ENCODE measurements at regions not wholly inside any gene's neighbourhood (a gene's known extent, or its start where the extent isn't known, plus 50 kb on each side); places are given as distances from the start of the nearest gene placed in this dataset.

DNA sequence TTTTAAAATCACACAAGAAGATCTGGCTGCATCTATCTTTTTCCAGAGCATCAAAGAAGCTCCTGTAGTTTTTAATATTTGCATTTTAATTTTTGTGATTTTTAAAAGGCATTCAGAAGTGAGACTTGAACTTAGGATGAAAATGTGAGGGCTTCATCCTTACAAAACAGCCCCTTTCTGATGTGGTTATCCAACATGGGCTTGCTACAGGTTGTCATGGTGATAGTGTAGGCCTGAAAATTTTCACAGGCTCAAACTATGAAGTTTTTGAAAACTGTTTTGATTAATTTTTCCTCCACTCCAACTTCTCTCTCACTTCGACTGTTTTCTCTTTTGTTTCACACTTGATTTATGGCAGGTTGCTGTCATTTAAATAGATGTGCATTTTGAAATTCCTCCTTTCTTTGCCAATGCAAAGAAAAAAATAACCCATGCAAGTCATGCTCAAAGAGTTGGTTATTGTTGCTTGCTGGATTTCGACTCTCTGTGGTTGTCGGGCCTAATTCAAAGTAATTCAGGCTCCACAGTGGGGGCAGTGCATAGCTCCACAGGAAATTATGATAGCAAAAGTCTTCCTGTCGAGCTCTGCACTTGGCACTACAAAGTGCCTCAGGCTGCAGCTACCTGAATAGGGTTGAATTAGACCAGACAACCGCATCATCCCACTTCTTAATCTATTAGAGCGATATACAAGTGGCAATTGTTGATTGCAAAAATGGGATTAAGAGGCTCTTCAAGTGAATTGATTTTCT lies 201.0 kb upstream of the GPR101 start:
- intact Hi-C loops (cut with micrococcal nuclease) = no loop called here
- Mint-ChIP-seq H3K27ac (no peak overlapping the region), H3K9me3 (no peaks in the 10 kb centered on the region), H3K4me1 (ENCODE audit: low read depth) (no peaks in the 10 kb centered on the region), H3K27me3 (ENCODE audit: low read depth) (peaks cover 2% of the 10 kb centered on the region), H3K36me3 (ENCODE audit: low read depth) (no peaks in the 10 kb centered on the region), H3K4me3 (ENCODE audit: low read depth) (no peak overlapping the region)
- no peak for DNase-seq (ENCODE audit: low spot score)

DNA sequence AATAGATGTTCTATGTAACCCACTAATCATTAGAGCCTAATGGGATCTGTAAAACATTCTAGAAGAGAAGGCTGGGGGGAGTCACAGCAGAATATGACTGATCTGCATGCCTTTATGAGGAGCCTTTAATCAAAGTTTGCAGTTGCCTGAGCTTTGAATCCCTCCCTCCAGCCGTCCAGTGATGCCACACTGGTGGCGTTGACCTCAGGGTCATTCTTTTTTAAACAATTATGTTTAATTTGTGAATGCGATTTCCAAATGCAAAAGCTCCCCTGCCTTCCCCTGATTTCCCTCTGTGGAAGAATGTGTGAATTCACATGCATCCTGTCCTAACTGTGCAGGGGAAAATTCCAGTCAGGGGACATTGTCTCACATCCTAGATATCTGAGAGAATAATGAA lies 199.7 kb upstream of the GPR101 start:
- no peaks in the 10 kb centered on the region for H3K27me3 Mint-ChIP-seq (ENCODE audit: low read depth)
- no peaks in the 10 kb centered on the region for H3K9me3 Mint-ChIP-seq
- DNase-seq (ENCODE audit: low spot score) = no peak
- no peak overlapping the region for H3K27ac Mint-ChIP-seq
- H3K4me3 Mint-ChIP-seq (ENCODE audit: low read depth) = no peak overlapping the region
- no peaks in the 10 kb centered on the region for H3K4me1 Mint-ChIP-seq (ENCODE audit: low read depth)
- H3K36me3 Mint-ChIP-seq (ENCODE audit: low read depth) = no peaks in the 10 kb centered on the region
- intact Hi-C loops (cut with micrococcal nuclease) = no loop called here

GRCh38 chrX:137227151-137227550 lies 193.4 kb upstream of the GPR101 start:
- Mint-ChIP-seq H3K36me3 (ENCODE audit: low read depth) (no peaks in the 10 kb centered on the region), H3K4me1 (ENCODE audit: low read depth) (no peaks in the 10 kb centered on the region), H3K9me3 (no peaks in the 10 kb centered on the region), H3K27me3 (ENCODE audit: low read depth) (no peaks in the 10 kb centered on the region), H3K4me3 (ENCODE audit: low read depth) (no peak overlapping the region), H3K27ac (no peak overlapping the region)
- DNase-seq (ENCODE audit: low spot score) = no peak
- intact Hi-C loops (cut with micrococcal nuclease) = no loop called here

DNA sequence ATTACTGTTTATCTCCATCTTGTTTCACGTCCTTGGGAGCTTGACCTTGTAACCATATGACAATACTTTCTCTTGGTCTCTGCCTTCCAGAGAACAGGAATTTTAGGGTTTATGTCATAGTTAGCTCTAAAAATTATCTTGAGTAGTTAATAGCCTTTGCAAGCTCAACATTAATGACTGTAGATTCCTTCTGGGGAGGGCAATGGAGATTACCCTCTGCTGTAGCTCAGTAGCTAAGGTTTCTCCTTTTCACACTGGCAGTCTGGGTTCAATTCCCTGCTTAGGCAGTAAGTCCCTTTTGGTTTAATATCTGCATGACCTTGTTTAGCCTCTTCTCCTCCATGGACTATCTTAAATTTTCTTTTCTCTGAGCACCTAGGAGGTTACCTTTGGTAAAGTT lies 181.7 kb upstream of the GPR101 start:
- Mint-ChIP-seq H3K36me3 (ENCODE audit: low read depth) (no peaks in the 10 kb centered on the region), H3K4me1 (ENCODE audit: low read depth) (no peaks in the 10 kb centered on the region), H3K27me3 (ENCODE audit: low read depth) (no peaks in the 10 kb centered on the region), H3K4me3 (ENCODE audit: low read depth) (no peak overlapping the region), H3K9me3 (no peaks in the 10 kb centered on the region), H3K27ac (no peak overlapping the region)
- intact Hi-C loops (cut with micrococcal nuclease) = no loop called here
- DNase-seq (ENCODE audit: low spot score) = no peak

- no peaks in the 10 kb centered on the region for H3K4me1 Mint-ChIP-seq (ENCODE audit: low read depth)
- no peaks in the 10 kb centered on the region for H3K36me3 Mint-ChIP-seq (ENCODE audit: low read depth)
- H3K27me3 Mint-ChIP-seq (ENCODE audit: low read depth) = no peaks in the 10 kb centered on the region
- DNase-seq (ENCODE audit: low spot score) = no peak
- H3K9me3 Mint-ChIP-seq = no peaks in the 10 kb centered on the region
- intact Hi-C loops (cut with micrococcal nuclease) = no loop called here
- no peak overlapping the region for H3K4me3 Mint-ChIP-seq (ENCODE audit: low read depth)
- H3K27ac Mint-ChIP-seq = no peak overlapping the region
Measured at GRCh38 chrX:137212078-137212632, 178.4 kb upstream of the GPR101 start.

DNA sequence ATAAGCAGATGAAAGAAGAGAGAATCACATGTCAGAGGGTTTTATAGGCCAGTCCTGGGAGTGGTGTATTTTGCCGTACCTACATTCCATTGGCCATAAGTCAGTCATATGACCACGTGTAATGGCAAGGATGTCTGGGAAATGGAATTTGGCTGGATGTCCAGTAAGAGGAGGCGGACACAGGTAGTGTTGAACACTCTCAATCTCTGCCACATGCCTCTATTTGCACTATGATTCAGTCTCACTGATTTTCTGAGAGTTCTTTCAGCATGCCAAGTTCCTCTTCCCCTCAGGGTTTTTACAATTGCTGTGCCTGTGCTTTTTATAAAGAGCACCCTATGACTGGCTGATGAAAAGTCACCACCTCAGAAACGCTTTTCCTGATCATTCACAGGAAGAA lies 164.2 kb upstream of the GPR101 start:
- Mint-ChIP-seq H3K27me3 (ENCODE audit: low read depth) (peaks cover 5% of the 10 kb centered on the region), H3K9me3 (no peaks in the 10 kb centered on the region), H3K4me1 (ENCODE audit: low read depth) (no peaks in the 10 kb centered on the region), H3K4me3 (ENCODE audit: low read depth) (no peak overlapping the region), H3K27ac (no peak overlapping the region), H3K36me3 (ENCODE audit: low read depth) (no peaks in the 10 kb centered on the region)
- no peak for DNase-seq (ENCODE audit: low spot score)
- intact Hi-C loops (cut with micrococcal nuclease) = no loop called here

DNA sequence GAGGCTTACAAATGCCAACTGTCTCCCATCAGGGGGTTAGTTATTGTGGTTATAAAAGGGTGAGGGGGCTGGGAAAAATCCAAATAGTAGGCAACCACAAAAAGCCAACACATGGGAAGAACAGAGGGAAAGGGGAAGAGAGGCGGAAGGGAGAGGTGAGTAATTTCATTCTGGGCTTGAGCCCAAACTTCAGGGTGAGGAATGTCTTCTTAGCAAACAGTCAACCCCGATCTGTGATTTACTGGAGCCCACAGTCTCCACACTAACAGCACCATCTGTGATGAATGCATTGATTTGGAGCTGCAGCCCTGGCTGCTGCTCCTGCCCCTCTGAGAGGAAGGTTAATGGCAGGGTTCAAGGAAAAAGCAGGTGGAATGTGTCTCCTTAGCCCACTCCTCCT lies 162.2 kb upstream of the GPR101 start:
- intact Hi-C loops (cut with micrococcal nuclease) = loop anchor here (2.0 kb wide), 1 partner anchor 241 kb away; no protein-coding TSS in a partner anchor

DNA sequence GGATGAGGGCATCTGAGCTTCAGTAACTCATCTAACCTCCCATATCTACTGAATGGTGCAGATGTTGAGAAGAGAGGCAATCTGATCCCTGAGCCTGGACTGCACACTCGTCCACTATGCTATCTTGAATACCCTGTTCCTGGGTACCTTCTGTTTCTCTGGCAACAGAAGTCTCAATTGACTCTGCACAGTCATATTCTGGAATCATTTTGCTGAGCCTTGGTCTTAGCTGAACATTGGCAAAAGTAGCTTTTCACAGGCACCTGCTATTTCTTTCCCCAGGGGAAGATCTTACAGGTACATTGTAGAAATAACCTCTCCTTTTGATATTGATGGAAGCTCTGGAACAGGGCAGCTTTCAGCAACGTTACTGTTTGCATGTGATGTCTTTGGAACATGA lies 161.5 kb upstream of the GPR101 start:
- Mint-ChIP-seq H3K36me3 (ENCODE audit: low read depth) (no peaks in the 10 kb centered on the region), H3K4me3 (ENCODE audit: low read depth) (no peak overlapping the region), H3K27ac (no peak overlapping the region), H3K27me3 (ENCODE audit: low read depth) (peaks cover 8% of the 10 kb centered on the region), H3K9me3 (no peaks in the 10 kb centered on the region), H3K4me1 (ENCODE audit: low read depth) (no peaks in the 10 kb centered on the region)
- no peak for DNase-seq (ENCODE audit: low spot score)
- intact Hi-C loops (cut with micrococcal nuclease) = loop anchor here (2.0 kb wide), 1 partner anchor 240 kb away; no protein-coding TSS in a partner anchor

More for the DNA sequence above, 162.2 kb upstream of the GPR101 start:
- H3K36me3 Mint-ChIP-seq (ENCODE audit: low read depth) = no peaks in the 10 kb centered on the region
- H3K27me3 Mint-ChIP-seq (ENCODE audit: low read depth) = peaks cover 8% of the 10 kb centered on the region
- no peaks in the 10 kb centered on the region for H3K9me3 Mint-ChIP-seq
- no peak overlapping the region for H3K4me3 Mint-ChIP-seq (ENCODE audit: low read depth)
- H3K27ac Mint-ChIP-seq = no peak overlapping the region
- DNase-seq (ENCODE audit: low spot score) = no peak
- no peaks in the 10 kb centered on the region for H3K4me1 Mint-ChIP-seq (ENCODE audit: low read depth)

GRCh38 chrX:137194164-137194563 lies 160.4 kb upstream of the GPR101 start:
- Mint-ChIP-seq H3K4me1 (ENCODE audit: low read depth) (no peaks in the 10 kb centered on the region), H3K36me3 (ENCODE audit: low read depth) (no peaks in the 10 kb centered on the region), H3K4me3 (ENCODE audit: low read depth) (no peak overlapping the region), H3K27ac (no peak overlapping the region), H3K9me3 (no peaks in the 10 kb centered on the region), H3K27me3 (ENCODE audit: low read depth) (peaks cover 8% of the 10 kb centered on the region)
- intact Hi-C loops (cut with micrococcal nuclease) = loop anchor here (2.0 kb wide), 1 partner anchor 239 kb away; no protein-coding TSS in a partner anchor
- no peak for DNase-seq (ENCODE audit: low spot score)

DNA sequence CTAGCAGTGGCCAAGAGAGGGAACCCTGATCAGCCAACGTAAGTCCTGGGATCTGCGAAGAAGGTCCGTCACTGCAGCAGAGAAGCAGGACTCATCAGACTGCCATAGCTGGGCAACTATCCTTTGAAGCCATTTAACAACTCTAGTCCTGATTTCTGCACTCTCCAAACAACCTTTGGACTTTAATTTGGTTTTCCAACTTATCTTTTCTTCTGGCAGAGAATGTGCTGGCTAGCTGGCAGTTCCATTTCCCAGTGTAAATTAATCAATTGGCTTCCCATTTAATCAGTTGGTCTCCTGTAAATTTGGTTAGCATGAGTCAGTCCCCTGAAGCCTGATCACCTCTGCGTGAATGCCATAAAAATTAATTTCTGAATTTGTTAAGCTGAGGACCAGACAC lies 153.7 kb upstream of the GPR101 start:
- Mint-ChIP-seq H3K36me3 (ENCODE audit: low read depth) (no peaks in the 10 kb centered on the region), H3K27ac (no peak overlapping the region), H3K27me3 (ENCODE audit: low read depth) (peaks cover under 1% of the 10 kb centered on the region), H3K4me1 (ENCODE audit: low read depth) (no peaks in the 10 kb centered on the region), H3K4me3 (ENCODE audit: low read depth) (no peak overlapping the region), H3K9me3 (no peaks in the 10 kb centered on the region)
- intact Hi-C loops (cut with micrococcal nuclease) = no loop called here
- DNase-seq (ENCODE audit: low spot score) = no peak

GRCh38 chrX:137178392-137178791 lies 144.6 kb upstream of the GPR101 start:
- no peaks in the 10 kb centered on the region for H3K36me3 Mint-ChIP-seq (ENCODE audit: low read depth)
- no peak overlapping the region for H3K4me3 Mint-ChIP-seq (ENCODE audit: low read depth)
- H3K9me3 Mint-ChIP-seq = no peaks in the 10 kb centered on the region
- H3K27me3 Mint-ChIP-seq (ENCODE audit: low read depth) = peaks cover 2% of the 10 kb centered on the region
- intact Hi-C loops (cut with micrococcal nuclease) = no loop called here
- no peak for DNase-seq (ENCODE audit: low spot score)
- H3K4me1 Mint-ChIP-seq (ENCODE audit: low read depth) = no peaks in the 10 kb centered on the region
- no peak overlapping the region for H3K27ac Mint-ChIP-seq

GRCh38 chrX:137172317-137172948 lies 138.6 kb upstream of the GPR101 start:
- intact Hi-C loops (cut with micrococcal nuclease) = no loop called here
- Mint-ChIP-seq H3K27ac (no peak overlapping the region), H3K4me3 (ENCODE audit: low read depth) (no peak overlapping the region), H3K4me1 (ENCODE audit: low read depth) (no peaks in the 10 kb centered on the region), H3K9me3 (no peaks in the 10 kb centered on the region), H3K36me3 (ENCODE audit: low read depth) (no peaks in the 10 kb centered on the region), H3K27me3 (ENCODE audit: low read depth) (peaks cover 5% of the 10 kb centered on the region)
- no peak for DNase-seq (ENCODE audit: low spot score)

DNA sequence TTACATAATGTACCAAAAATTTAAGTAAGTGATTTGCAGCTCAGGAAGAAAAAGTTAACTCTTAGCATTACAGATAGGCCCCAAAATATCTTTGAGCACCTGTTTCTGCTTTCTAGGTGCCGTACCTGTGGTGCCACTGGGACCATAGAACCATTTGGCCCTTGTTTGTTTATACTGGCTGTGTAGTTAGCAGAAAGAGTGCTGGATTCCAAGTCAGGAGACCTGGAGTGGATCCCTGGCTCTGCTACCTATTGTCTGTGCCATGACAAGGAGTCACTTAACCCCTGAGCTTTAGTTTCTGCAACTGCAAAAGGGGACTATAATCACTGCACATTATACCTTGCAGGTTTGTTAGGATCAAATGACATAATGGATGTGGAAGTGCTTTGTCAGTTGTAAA lies 137.8 kb upstream of the GPR101 start:
- Mint-ChIP-seq H3K9me3 (no peaks in the 10 kb centered on the region), H3K27me3 (ENCODE audit: low read depth) (peaks cover 7% of the 10 kb centered on the region)
- DNase-seq (ENCODE audit: low spot score) = no peak

More for the DNA sequence above, 137.8 kb upstream of the GPR101 start:
- Mint-ChIP-seq H3K27ac (no peak overlapping the region), H3K36me3 (ENCODE audit: low read depth) (no peaks in the 10 kb centered on the region), H3K4me3 (ENCODE audit: low read depth) (no peak overlapping the region), H3K4me1 (ENCODE audit: low read depth) (no peaks in the 10 kb centered on the region)
- intact Hi-C loops (cut with micrococcal nuclease) = no loop called here
